PFSK-1 (cell line): ENCODE measurements at regions not wholly inside any gene's neighbourhood (a gene's known extent, or its start where the extent isn't known, plus 50 kb on each side); places are given as distances from the start of the nearest gene placed in this dataset.

Experiments
- FOXP2 ChIP-seq: optimal IDR thresholded peaks from 2 replicates; pipeline ENCODE3; 2011; ENCODE audit warnings: borderline replicate concordance, control low read depth, inconsistent platforms; ENCODE audit not compliant: insufficient read depth; ENCODE audit errors: extremely low read length, extremely low read depth
- POLR2AphosphoS5 ChIP-seq: IDR thresholded peaks from 2 replicates; pipeline ENCODE4 v1.6.1; 2012; ENCODE audit warnings: low read depth, mild to moderate bottlenecking, control low read depth, low read length, moderate library complexity
- REST ChIP-seq, 2 experiments: IDR thresholded peaks; 2 replicates each; pipeline versions ENCODE4 v1.6.1 to v1.8.0; 2011 to 2012; ENCODE audit warnings: low read depth in 2 of 2, low read length in 2 of 2, control low read depth in 1 of 2, inconsistent platforms in 1 of 2, mild to moderate bottlenecking in 1 of 2, moderate library complexity in 1 of 2; ENCODE audit not compliant: insufficient read depth in 1 of 2
- SIN3A ChIP-seq: IDR thresholded peaks from 2 replicates; pipeline ENCODE4 v1.6.1; 2012; ENCODE audit warnings: mild to moderate bottlenecking, low read length, moderate library complexity, borderline replicate concordance; ENCODE audit not compliant: insufficient read depth
- TAF1 ChIP-seq: IDR thresholded peaks from 2 replicates; pipeline ENCODE4 v1.6.1; 2012; ENCODE audit warnings: low read length, control low read depth, borderline replicate concordance; ENCODE audit not compliant: insufficient read depth

GRCh38 chr6:147823936-147824335 lies 315.4 kb downstream of the SAMD5 start:
- no peak for TF ChIP-seq REST (IDR thresholded peaks at IDR 0.05; ENCODE audit: insufficient read depth in 1 of 2, low read depth in 2 of 2, low read length in 2 of 2)
- no peak for TF ChIP-seq FOXP2
- no peak for TF ChIP-seq POLR2AphosphoS5
- no peak for TF ChIP-seq SIN3A
- TF ChIP-seq TAF1, result no peak

DNA sequence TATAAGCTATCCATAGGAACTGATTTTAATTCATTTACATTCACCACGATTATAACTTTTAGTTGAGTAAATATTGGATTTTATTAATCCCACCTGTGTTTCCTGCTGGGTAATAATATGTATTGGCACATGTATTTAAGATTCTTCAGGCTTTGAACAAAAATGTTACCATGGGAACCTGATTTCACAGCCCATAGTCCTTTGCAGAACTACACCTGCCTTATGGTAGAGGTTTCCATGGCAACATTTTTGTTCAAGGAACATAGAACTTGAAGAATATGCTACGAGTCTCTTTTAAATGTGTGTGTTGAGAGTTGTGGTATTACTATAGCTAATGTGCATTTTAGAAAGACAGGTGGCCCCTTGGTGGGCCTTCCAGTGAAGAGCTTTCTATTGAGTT lies 317.4 kb downstream of the SAMD5 start:
- TF ChIP-seq TAF1 (no peak), FOXP2 (no peak), SIN3A (no peak), POLR2AphosphoS5 (no peak), REST (IDR thresholded peaks at IDR 0.05; ENCODE audit: insufficient read depth in 1 of 2, low read depth in 2 of 2, low read length in 2 of 2) (no peak)

GRCh38 chr6:147826698-147827097 lies 318.2 kb downstream of the SAMD5 start:
- TF ChIP-seq TAF1 (no peak), REST (IDR thresholded peaks at IDR 0.05; ENCODE audit: insufficient read depth in 1 of 2, low read depth in 2 of 2, low read length in 2 of 2) (no peak), FOXP2 (no peak), POLR2AphosphoS5 (no peak), SIN3A (no peak)

DNA sequence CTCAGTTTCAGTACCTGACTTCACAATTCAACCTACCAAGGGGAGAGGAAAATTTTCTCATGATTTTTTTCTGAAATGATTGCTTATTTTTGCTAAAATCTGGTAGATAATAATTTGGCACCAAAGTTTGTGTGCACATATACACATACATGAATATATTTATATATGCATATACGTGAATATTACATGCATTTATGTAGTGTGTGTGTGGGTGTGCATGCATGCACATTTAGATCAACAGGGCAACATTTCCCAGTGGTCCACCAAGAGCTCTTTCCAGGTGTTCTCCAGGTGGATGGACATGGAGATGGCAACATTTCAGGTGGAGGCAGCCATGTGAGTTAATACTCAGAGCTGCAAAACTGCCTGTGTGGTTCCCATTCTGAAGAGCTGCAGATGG lies 320.9 kb downstream of the SAMD5 start:
- TF ChIP-seq REST (IDR thresholded peaks at IDR 0.05; ENCODE audit: insufficient read depth in 1 of 2, low read depth in 2 of 2, low read length in 2 of 2) (no peak), TAF1 (no peak), FOXP2 (no peak), SIN3A (no peak), POLR2AphosphoS5 (no peak)

- no peak for TF ChIP-seq REST (IDR thresholded peaks at IDR 0.05; ENCODE audit: insufficient read depth in 1 of 2, low read depth in 2 of 2, low read length in 2 of 2)
- no peak for TF ChIP-seq SIN3A
- no peak for TF ChIP-seq FOXP2
- no peak for TF ChIP-seq POLR2AphosphoS5
- TF ChIP-seq TAF1, result no peak
These were observed 321.3 kb downstream of the SAMD5 start for GRCh38 chr6:147829835-147830234.
